ENCODE measurements at regions not wholly inside any gene's neighbourhood (a gene's known extent, or its start where the extent isn't known, plus 50 kb on each side); places are given as distances from the start of the nearest gene placed in this dataset.

GRCh38 chr9:126270556-126270955, 56.1 kb upstream of the MVB12B start:
- Histone ChIP-seq H3K4me3 (no peak overlapping the region), H3K4me2 (ENCODE audit: insufficient read depth, low read length) (no peak overlapping the region), H4K20me1 (replicated peaks; ENCODE audit: control insufficient read depth, insufficient read depth, low read length) (no peaks in the 10 kb centered on the region; the same call in 1 of the 2 replicates), H3K79me2 (ENCODE audit: control insufficient read depth, insufficient read depth, low read length) (no peaks in the 10 kb centered on the region), H3K4me1 (replicated peaks in 1 of 2; ENCODE audit: control insufficient read depth in 2 of 2, insufficient read depth in 2 of 2, low read length in 2 of 2) (no peaks in the 10 kb centered on the region), H2AFZ (ENCODE audit: low read depth, low read length) (no peak overlapping the region), H3K36me3 (ENCODE audit: control insufficient read depth, insufficient read depth, low read length) (no peaks in the 10 kb centered on the region), H3K27ac (ENCODE audit: extremely low read depth, low read depth, low read length) (no peak overlapping the region), H3K27me3 (ENCODE audit: control insufficient read depth in 2 of 2, insufficient read depth in 2 of 2, low read length in 2 of 2) (peaks cover 0 to 11% of the 10 kb centered on the region in 2 experiments; a peak in 3 of 5 replicates), H3K9me3 (replicated peaks; ENCODE audit: control insufficient read depth, insufficient read depth, low read depth, low read length) (no peaks in the 10 kb centered on the region), H3K9ac (ENCODE audit: insufficient read depth in 1 of 2, low read depth in 2 of 2, low read length in 2 of 2) (no peak overlapping the region), H3K9me1 (ENCODE audit: control insufficient read depth, insufficient read depth, low read length) (no peaks in the 10 kb centered on the region)
- DNase-seq (ENCODE audit: extremely low read depth in 1 of 4, low spot score in 3 of 4) (no peak), ATAC-seq (no peak), FAIRE-seq (no peak)
- ChIA-PET POLR2A (no interaction called here), CTCF (ENCODE audit: low intra/inter-chr PET ratio) (no interaction called here)
- WGBS (ENCODE audit: insufficient coverage, low coverage, missing lambda C conversion rate), result 0% methylated on average over 1 of the region's 1 CpG
- TF ChIP-seq PRPF4 (IDR thresholded peaks at IDR 0.05; ENCODE audit: insufficient read depth, low read depth, low read length, poor library complexity, severe bottlenecking) (no peak), GTF2B (IDR thresholded peaks at IDR 0.05; ENCODE audit: extremely low read depth, insufficient read length) (no peak), ZBTB43 (CRISPR knock-in tag; IDR thresholded peaks at IDR 0.05) (no peak), MYC (IDR thresholded peaks at IDR 0.05; ENCODE audit: low read depth, low read length) (no peak), MYC (CRISPR knock-in tag; IDR thresholded peaks at IDR 0.05; ENCODE audit: borderline replicate concordance, low read depth) (no peak), MAFF (IDR thresholded peaks at IDR 0.05; ENCODE audit: low read length) (no peak), ID3 (CRISPR knock-in tag; IDR thresholded peaks at IDR 0.05) (no peak), ID3 (tag; IDR thresholded peaks at IDR 0.05) (no peak), ERF (CRISPR knock-in tag; IDR thresholded peaks at IDR 0.05) (no peak), ATF7 (IDR thresholded peaks at IDR 0.05) (no peak), MCM5 (IDR thresholded peaks at IDR 0.05; ENCODE audit: low read depth) (no peak), CREB3L1 (IDR thresholded peaks at IDR 0.05; ENCODE audit: borderline replicate concordance, low read depth) (no peak), TARDBP (IDR thresholded peaks at IDR 0.05) (no peak)
- in situ Hi-C loops (cut with MboI) (no loop called here), intact Hi-C loops (cut with micrococcal nuclease) (no loop called here)
- BruUV-seq (replicated peaks), result no TSS peak

Measured in K562 (cell line).